Duodenal mucosa (tissue), 2 donors: ENCODE measurements at regions not wholly inside any gene's neighbourhood (a gene's known extent, or its start where the extent isn't known, plus 50 kb on each side); places are given as distances from the start of the nearest gene placed in this dataset.

Source experiments
- H3K27ac ChIP-seq: one replicate; pipeline ENCODE4 v1.7.0; 2013; ENCODE audit warnings: low read depth, low read length
- H3K27me3 ChIP-seq, 2 donors: one replicate each; pipeline ENCODE4 v1.7.0; 2013; ENCODE audit warnings: low read length in 2 of 2, control low read depth in 1 of 2; ENCODE audit not compliant: insufficient read depth in 2 of 2, control insufficient read depth in 1 of 2
- H3K36me3 ChIP-seq, 2 donors: one replicate each; pipeline ENCODE4 v1.7.0; 2013; ENCODE audit warnings: low read length in 2 of 2, control low read depth in 1 of 2; ENCODE audit not compliant: insufficient read depth in 2 of 2, control insufficient read depth in 1 of 2
- H3K4me1 ChIP-seq, 2 donors: one replicate each; pipeline ENCODE4 v1.7.0; 2013; ENCODE audit warnings: low read length in 2 of 2, control low read depth in 1 of 2; ENCODE audit not compliant: insufficient read depth in 2 of 2, control insufficient read depth in 1 of 2
- H3K4me3 ChIP-seq, 2 donors: one replicate each; pipeline ENCODE4 v1.7.0; 2013; ENCODE audit warnings: low read length in 2 of 2, low read depth in 1 of 2
- H3K9ac ChIP-seq, 2 donors: one replicate each; pipeline ENCODE4 v1.7.0; 2013; ENCODE audit warnings: low read length in 2 of 2, low read depth in 1 of 2
- H3K9me3 ChIP-seq, 2 donors: one replicate each; pipeline ENCODE4 v1.7.0; 2013; ENCODE audit warnings: low read length in 2 of 2, control low read depth in 1 of 2; ENCODE audit not compliant: control insufficient read depth in 1 of 2

DNA sequence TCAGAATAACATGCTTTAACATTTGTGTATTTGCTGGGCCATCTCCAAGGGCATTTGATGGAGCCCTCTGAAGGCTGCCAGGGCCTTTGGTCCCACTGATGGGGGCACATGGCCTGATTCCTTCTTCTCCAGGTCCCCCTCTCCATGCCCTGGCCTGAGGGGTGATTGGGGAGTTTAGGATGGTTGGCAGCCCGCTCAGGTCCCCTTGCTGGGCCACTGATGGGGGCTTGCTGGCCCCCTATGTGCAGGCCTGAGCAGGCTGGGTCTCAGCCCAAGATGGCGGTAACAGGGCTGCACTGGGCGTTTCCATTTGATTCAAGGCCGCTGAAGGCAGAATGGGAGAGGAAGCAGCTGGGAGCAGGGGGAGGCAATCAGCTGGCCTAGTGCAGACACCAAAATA lies 113.7 kb upstream of the NECTIN1 start:
- H3K9me3 ChIP-seq: peaks cover 0 to 6% of the 10 kb centered on the region in 2 donors
- no peak overlapping the region for H3K9ac ChIP-seq
- no peaks in the 10 kb centered on the region for H3K27me3 ChIP-seq
- peaks cover 7 to 16% of the 10 kb centered on the region in 2 donors for H3K4me1 ChIP-seq
- no peak overlapping the region for H3K27ac ChIP-seq
- no peaks in the 10 kb centered on the region for H3K36me3 ChIP-seq
- no peak overlapping the region for H3K4me3 ChIP-seq

DNA sequence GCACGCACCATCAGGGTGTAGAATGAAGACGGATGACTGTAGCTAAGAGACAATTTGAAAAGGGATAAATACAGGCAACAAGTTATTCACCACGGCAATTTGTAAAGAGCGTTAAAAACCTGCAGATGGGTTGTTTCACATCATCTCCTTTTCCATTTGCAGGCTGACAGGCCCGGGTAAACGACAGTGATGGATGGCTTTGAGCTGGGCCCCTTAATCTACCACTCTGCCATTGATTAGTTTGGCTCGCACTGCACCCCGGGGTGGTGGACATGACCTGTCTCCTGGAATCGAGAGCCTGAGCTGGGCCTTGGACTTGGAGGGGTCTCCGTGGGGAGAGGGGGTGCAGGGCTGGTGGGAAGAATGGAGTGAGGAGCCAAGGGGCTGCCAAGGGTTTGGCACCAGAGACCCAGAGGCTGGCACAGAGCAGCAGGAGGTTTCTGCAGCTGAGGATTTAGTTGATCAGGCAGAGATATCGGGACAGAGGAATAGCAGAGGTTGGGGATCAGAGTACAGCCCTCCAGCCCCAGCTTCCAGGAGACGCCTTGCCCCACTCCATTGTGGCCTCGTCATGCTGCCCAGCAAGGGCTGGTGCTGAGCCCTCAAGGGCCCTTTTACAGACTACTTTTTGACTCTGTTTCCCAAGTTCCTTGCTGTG lies 110.6 kb upstream of the NECTIN1 start:
- H3K36me3 ChIP-seq: no peaks in the 10 kb centered on the region

DNA sequence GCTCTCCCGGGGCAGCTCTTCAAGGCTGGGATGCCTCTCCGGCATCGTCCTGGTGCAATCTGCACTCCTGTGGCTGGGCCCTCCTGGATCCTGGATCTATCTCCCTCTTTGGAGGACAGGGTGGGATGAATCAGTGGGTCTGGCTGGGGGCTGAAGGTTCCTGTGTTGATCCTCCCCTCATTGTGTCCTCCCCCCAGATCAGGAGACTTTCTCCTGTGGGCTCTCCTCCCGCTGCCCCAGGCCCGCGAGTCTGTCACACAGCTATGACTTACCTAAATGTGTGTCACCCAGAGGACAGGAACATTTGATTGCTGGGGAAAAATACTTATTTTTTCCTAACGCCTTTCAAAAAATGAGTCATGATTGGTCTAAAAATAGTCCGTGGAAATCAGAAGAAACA lies 106.8 kb upstream of the NECTIN1 start:
- Histone ChIP-seq H3K27ac (no peak overlapping the region), H3K9me3 (no peaks in the 10 kb centered on the region), H3K27me3 (no peaks in the 10 kb centered on the region), H3K9ac (no peak overlapping the region), H3K4me1 (peaks cover 19 to 28% of the 10 kb centered on the region in 2 donors), H3K4me3 (no peak overlapping the region), H3K36me3 (no peaks in the 10 kb centered on the region)

More for the DNA sequence above, 110.6 kb upstream of the NECTIN1 start:
- no peak overlapping the region for H3K4me3 ChIP-seq
- no peak overlapping the region for H3K27ac ChIP-seq
- no peak overlapping the region for H3K9ac ChIP-seq
- no peaks in the 10 kb centered on the region for H3K9me3 ChIP-seq
- peaks cover 11 to 17% of the 10 kb centered on the region in 2 donors for H3K4me1 ChIP-seq
- no peaks in the 10 kb centered on the region for H3K27me3 ChIP-seq

DNA sequence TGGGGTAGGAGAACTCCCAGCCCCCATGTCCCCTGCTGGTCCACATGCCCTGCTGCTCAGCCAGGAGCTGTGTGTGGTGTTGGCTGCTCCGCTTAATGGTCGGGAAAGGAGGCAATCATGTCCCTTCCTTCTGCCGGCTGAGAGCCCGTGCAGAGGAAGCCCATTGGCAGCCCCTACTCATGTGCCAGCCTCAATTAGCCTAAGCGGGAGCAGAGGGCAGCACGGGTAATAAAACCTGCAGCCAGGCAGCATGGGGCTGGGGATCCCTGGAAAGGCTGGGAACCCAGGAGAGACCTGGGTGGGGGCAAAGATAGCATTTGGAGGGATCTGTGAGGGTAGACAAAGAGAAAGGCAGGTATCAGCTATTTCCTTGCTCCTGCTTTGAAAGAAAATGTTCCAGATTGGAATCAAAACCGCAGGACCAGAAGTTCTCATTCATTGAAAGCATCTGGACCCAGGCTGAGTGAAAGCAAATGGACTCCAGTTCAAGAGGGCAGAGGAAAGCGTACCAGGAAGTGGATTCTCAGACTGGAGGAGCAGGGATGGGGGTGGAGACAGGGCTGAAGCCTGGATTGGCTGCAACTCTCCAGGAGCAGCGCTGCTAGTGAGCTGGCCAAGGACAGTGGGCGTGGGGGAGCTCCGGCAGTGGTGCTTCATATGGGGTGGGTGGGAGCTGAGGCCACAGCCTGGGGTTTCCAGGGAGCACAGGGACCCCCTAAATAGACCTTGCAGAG lies 103.4 kb upstream of the NECTIN1 start:
- H3K27me3 ChIP-seq: no peaks in the 10 kb centered on the region
- no peaks in the 10 kb centered on the region for H3K9me3 ChIP-seq
- peak overlapping the region in 1 of 2 donors; percentile 4 for H3K9ac ChIP-seq
- no peaks in the 10 kb centered on the region for H3K36me3 ChIP-seq
- H3K27ac ChIP-seq: peak overlapping the region; percentile 36
- H3K4me1 ChIP-seq: peaks cover 20 to 25% of the 10 kb centered on the region in 2 donors
- peak overlapping the region; percentile 33 to 50 for H3K4me3 ChIP-seq

DNA sequence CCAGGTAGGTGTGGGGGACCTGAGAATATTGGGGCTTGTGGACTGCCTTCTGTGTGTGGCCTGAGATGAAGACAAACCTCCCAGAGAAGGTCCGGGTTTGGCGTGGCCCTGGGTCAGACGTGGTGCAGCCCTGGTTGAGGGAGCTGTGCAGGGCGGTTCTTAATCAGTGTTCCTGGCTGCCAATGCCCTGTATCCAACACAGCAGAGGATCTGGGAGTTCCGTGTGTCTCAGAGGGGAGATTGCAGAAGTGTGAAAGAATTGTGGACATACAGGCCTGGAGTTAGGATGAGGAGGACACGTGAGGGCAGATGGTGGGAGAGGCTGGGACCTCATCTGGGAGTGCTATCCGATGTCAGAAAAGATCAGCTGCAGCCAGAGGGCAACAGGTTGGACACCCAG lies 102.0 kb upstream of the NECTIN1 start:
- Histone ChIP-seq H3K4me1 (peaks cover 17 to 23% of the 10 kb centered on the region in 2 donors), H3K27ac (no peak overlapping the region), H3K4me3 (no peak overlapping the region), H3K27me3 (peaks cover 0 to 2% of the 10 kb centered on the region in 2 donors), H3K9ac (no peak overlapping the region), H3K9me3 (no peaks in the 10 kb centered on the region), H3K36me3 (no peaks in the 10 kb centered on the region)

DNA sequence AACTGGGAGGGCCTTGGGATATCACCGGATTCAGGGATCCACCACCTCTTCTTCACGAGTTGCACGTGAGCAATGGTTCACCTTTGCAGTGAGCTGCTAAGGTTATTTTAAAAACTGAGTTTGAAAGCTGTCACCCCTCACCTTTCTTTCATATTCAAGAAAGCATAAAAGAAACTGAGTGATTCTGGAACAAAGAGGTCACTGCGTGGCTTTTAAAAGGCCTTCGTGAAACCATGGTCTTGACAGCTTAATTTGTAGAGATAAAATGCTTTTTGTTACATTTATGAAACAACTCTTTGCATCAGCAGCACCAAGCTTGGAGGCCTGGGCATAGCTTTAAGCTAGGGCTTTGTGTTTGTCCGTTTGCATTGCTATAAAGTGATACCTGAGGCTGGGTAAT lies 101.4 kb upstream of the NECTIN1 start:
- Histone ChIP-seq H3K4me1 (peaks cover 17 to 23% of the 10 kb centered on the region in 2 donors), H3K27me3 (peaks cover 0 to 2% of the 10 kb centered on the region in 2 donors), H3K9me3 (no peaks in the 10 kb centered on the region), H3K27ac (no peak overlapping the region), H3K9ac (no peak overlapping the region), H3K36me3 (no peaks in the 10 kb centered on the region), H3K4me3 (no peak overlapping the region)

DNA sequence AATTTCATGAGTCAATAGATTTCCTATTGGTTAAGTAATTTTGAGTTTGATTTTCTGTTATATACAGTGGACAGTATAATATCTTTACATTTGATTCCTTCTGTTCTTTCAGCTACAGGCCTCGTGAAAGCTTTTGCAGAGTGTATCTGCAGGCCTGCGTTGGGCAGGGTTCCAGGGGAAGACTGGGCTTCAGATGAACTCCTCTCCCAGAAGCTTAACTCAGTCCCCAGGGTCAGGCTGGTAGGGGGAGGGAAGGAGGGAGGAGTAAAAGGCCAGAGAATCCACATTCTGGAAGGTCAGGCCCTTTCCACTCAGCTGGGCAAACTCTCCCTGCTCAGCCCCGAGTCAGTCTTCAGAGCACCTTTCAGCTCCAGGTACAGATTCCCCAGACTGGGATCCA lies 100.4 kb upstream of the NECTIN1 start:
- Histone ChIP-seq H3K27me3 (peaks cover 0 to 2% of the 10 kb centered on the region in 2 donors), H3K4me3 (no peak overlapping the region), H3K9me3 (no peaks in the 10 kb centered on the region), H3K4me1 (peaks cover 17 to 23% of the 10 kb centered on the region in 2 donors), H3K27ac (no peak overlapping the region), H3K36me3 (no peaks in the 10 kb centered on the region), H3K9ac (no peak overlapping the region)

DNA sequence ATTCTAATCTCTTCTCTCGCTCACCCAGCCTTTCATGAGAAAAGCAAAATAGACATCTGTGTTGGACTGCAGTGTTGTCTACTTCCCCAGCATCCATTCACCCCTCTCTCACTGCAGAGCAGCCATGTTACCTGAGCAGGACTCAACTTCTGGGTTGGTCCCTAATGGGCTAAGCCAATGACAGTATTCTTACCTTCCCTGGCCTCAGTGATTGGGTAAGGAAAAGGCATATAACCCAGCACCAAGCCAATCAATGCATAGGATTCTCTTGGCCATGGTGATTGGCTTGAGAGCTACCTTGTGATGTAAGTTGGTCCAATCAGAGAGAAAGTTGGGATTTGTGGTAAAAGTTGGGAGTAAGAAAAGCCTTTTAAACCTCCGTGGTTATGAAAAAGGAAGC lies 99.8 kb upstream of the NECTIN1 start:
- Histone ChIP-seq H3K27ac (no peak overlapping the region), H3K4me1 (peaks cover 17 to 23% of the 10 kb centered on the region in 2 donors), H3K9ac (no peak overlapping the region), H3K4me3 (no peak overlapping the region), H3K9me3 (no peaks in the 10 kb centered on the region), H3K27me3 (peaks cover 0 to 2% of the 10 kb centered on the region in 2 donors), H3K36me3 (no peaks in the 10 kb centered on the region)

DNA sequence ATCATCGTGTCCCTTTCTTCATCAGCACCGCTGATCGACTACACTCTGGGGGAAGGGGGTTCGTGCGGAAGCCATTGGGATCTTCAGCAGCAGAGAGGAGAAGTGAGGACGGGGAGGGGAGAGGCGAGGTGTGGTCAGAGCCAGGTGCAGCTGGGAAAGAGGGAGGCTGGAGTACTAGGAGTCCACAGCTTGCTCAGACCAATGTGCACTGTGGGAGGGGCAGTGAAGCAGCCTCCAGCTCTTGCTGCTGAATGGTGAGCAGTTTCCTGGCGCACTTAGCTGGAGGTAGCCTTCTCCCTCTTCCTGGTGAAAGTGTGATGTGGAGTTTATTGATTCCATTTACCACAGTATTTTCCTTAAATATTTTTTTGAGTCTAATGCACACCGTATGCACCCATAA lies 99.0 kb upstream of the NECTIN1 start:
- Histone ChIP-seq H3K9ac (no peak overlapping the region), H3K27ac (no peak overlapping the region), H3K27me3 (peaks cover 0 to 3% of the 10 kb centered on the region in 2 donors), H3K9me3 (no peaks in the 10 kb centered on the region), H3K4me1 (peaks cover 14 to 23% of the 10 kb centered on the region in 2 donors), H3K36me3 (no peaks in the 10 kb centered on the region), H3K4me3 (no peak overlapping the region)

DNA sequence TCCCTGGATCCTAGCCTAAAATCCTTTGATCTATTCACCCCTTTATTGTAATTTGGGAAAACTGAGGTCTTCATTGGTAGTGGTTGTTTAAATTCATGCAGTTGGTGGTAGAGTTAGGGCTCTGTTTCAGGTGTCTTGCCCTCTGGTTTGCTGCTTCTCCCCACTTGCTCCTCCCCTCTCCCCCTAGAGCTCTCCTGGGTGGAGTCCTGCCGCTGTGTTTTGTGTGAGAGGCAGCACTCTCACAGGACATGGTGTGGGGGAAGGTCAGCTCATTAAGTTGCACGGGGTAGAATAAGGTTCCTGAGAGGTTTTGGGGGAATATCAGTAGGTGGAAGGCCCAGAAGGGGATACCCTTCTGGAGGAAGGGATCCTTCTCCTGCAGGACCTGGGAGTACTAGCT lies 98.1 kb upstream of the NECTIN1 start:
- no peak overlapping the region for H3K9ac ChIP-seq
- H3K36me3 ChIP-seq: no peaks in the 10 kb centered on the region
- peaks cover 8 to 20% of the 10 kb centered on the region in 2 donors for H3K4me1 ChIP-seq
- no peaks in the 10 kb centered on the region for H3K9me3 ChIP-seq
- no peak overlapping the region for H3K27ac ChIP-seq
- peaks cover 0 to 5% of the 10 kb centered on the region in 2 donors for H3K27me3 ChIP-seq
- no peak overlapping the region for H3K4me3 ChIP-seq
